H9 (cell line): ENCODE measurements at regions not wholly inside any gene's neighbourhood (a gene's known extent, or its start where the extent isn't known, plus 50 kb on each side); places are given as distances from the start of the nearest gene placed in this dataset.

Experiments
- DNase-seq: peaks from one replicate; pipeline ENCODE4 v3.0.0-alpha.2; 2017
- H2AFZ ChIP-seq: one replicate; pipeline ENCODE4 v1.6.1; 2013; ENCODE audit warnings: mild to moderate bottlenecking, low read length, control low read depth, moderate library complexity
- H2AK5ac ChIP-seq: 2 replicates; pipeline ENCODE4 v1.6.1; 2013; ENCODE audit warnings: low read length, control low read depth, mixed read lengths; ENCODE audit not compliant: insufficient read length
- H2BK120ac ChIP-seq: one replicate; pipeline ENCODE4 v1.6.1; 2013; ENCODE audit warnings: low read depth, mild to moderate bottlenecking, low read length, control low read depth, inconsistent platforms; ENCODE audit not compliant: poor library complexity, severe bottlenecking
- H2BK12ac ChIP-seq: 2 replicates; pipeline ENCODE4 v1.6.1; 2013; ENCODE audit warnings: low read length, control low read depth, mixed read lengths, low read depth; ENCODE audit not compliant: insufficient read length
- H2BK15ac ChIP-seq: 2 replicates; pipeline ENCODE4 v1.6.1; 2013; ENCODE audit warnings: low read depth, low read length, control low read depth
- H2BK20ac ChIP-seq: one replicate; pipeline ENCODE4 v1.6.1; 2013; ENCODE audit warnings: low read depth, mild to moderate bottlenecking, low read length, control low read depth, inconsistent platforms; ENCODE audit not compliant: poor library complexity, severe bottlenecking
- H2BK5ac ChIP-seq: 2 replicates; pipeline ENCODE4 v1.6.1; 2013; ENCODE audit warnings: low read length, control low read depth, mixed read lengths; ENCODE audit not compliant: insufficient read length
- H3K14ac ChIP-seq: 2 replicates; pipeline ENCODE4 v1.6.1; 2013; ENCODE audit warnings: low read length, control low read depth; ENCODE audit not compliant: insufficient read depth
- H3K18ac ChIP-seq: 2 replicates; pipeline ENCODE4 v1.6.1; 2013; ENCODE audit warnings: low read depth, mild to moderate bottlenecking, mixed read lengths, low read length, control low read depth; ENCODE audit not compliant: insufficient read length
- H3K23ac ChIP-seq: 2 replicates; pipeline ENCODE4 v1.6.1; 2013; ENCODE audit warnings: low read length, control low read depth, mixed read lengths, low read depth; ENCODE audit not compliant: insufficient read length
- H3K23me2 ChIP-seq: 2 replicates; pipeline ENCODE4 v1.6.1; 2013; ENCODE audit warnings: low read depth, mild to moderate bottlenecking, mixed read lengths, low read length, control low read depth; ENCODE audit not compliant: insufficient read length, poor library complexity, severe bottlenecking
- H3K27ac ChIP-seq: 2 replicates; pipeline ENCODE4 v1.5.1; 2013; ENCODE audit warnings: low read length, control low read depth, mixed read lengths, low read depth; ENCODE audit not compliant: insufficient read length
- H3K27me3 ChIP-seq: 2 replicates; pipeline ENCODE4 v1.6.1; 2013; ENCODE audit warnings: low read length, control low read depth, inconsistent platforms; ENCODE audit not compliant: insufficient read depth
- H3K4ac ChIP-seq: 2 replicates; pipeline ENCODE4 v1.6.1; 2013; ENCODE audit warnings: low read depth, mild to moderate bottlenecking, control low read depth, inconsistent platforms, low read length, moderate library complexity
- H3K4me1 ChIP-seq: 2 replicates; pipeline ENCODE4 v1.6.1; 2013; ENCODE audit warnings: low read length, control low read depth, inconsistent platforms; ENCODE audit not compliant: insufficient read depth
- H3K4me2 ChIP-seq: 2 replicates; pipeline ENCODE4 v1.6.1; 2013; ENCODE audit warnings: low read length, control low read depth, mixed read lengths; ENCODE audit not compliant: insufficient read length, insufficient read depth
- H3K56ac ChIP-seq: 2 replicates; pipeline ENCODE4 v1.6.1; 2013; ENCODE audit warnings: low read depth, mild to moderate bottlenecking, mixed read lengths, low read length, control low read depth; ENCODE audit not compliant: insufficient read length
- H3K79me1 ChIP-seq: 2 replicates; pipeline ENCODE4 v1.6.1; 2013; ENCODE audit warnings: low read depth, mild to moderate bottlenecking, moderate library complexity, low read length, control low read depth, inconsistent platforms; ENCODE audit not compliant: insufficient read depth, poor library complexity, severe bottlenecking
- H3K79me2 ChIP-seq: 2 replicates; pipeline ENCODE4 v1.6.1; 2013; ENCODE audit warnings: low read length, control low read depth, inconsistent platforms; ENCODE audit not compliant: insufficient read depth
- H3K9ac ChIP-seq: 2 replicates; pipeline ENCODE4 v1.6.1; 2013; ENCODE audit warnings: low read length, control low read depth, mixed read lengths; ENCODE audit not compliant: insufficient read length; ENCODE audit errors: extremely low read depth
- H3K9me3 ChIP-seq: one replicate; pipeline ENCODE4 v1.6.1; 2013; ENCODE audit warnings: low read depth, low read length, inconsistent platforms; ENCODE audit not compliant: control insufficient read depth
- H3T11ph ChIP-seq: one replicate; pipeline ENCODE4 v1.6.1; 2013; ENCODE audit warnings: mild to moderate bottlenecking, low read length, control low read depth, inconsistent platforms
- H4K20me1 ChIP-seq: one replicate; pipeline ENCODE4 v1.6.1; 2013; ENCODE audit not compliant: control insufficient read depth, insufficient read length, insufficient read depth
- H4K5ac ChIP-seq: 2 replicates; pipeline ENCODE4 v1.6.1; 2013; ENCODE audit warnings: low read depth, mild to moderate bottlenecking, mixed read lengths, low read length, control low read depth; ENCODE audit not compliant: insufficient read length
- H4K8ac ChIP-seq: replicated peaks from 2 replicates; pipeline ENCODE4 v1.6.1; 2013; ENCODE audit warnings: low read length, control low read depth, mixed read lengths, low read depth; ENCODE audit not compliant: insufficient read length
- H4K91ac ChIP-seq: 2 replicates; pipeline ENCODE4 v1.6.1; 2013; ENCODE audit warnings: low read depth, mild to moderate bottlenecking, moderate library complexity, mixed read lengths, low read length, control low read depth; ENCODE audit not compliant: insufficient read length
- H3K27ac Mint-ChIP-seq, 3 experiments: 2 replicates in 2 of 3; 3 replicates in 1 of 3; pipeline ENCODE4 v1.8.0; 2020 to 2021; ENCODE audit warnings: mixed read lengths in 3 of 3, mild to moderate bottlenecking in 1 of 3, moderate library complexity in 1 of 3
- H3K27me3 Mint-ChIP-seq: 2 replicates; pipeline ENCODE4 v1.8.0; 2021; ENCODE audit warnings: low read depth, mild to moderate bottlenecking, moderate library complexity, mixed read lengths
- H3K36me3 Mint-ChIP-seq, 3 experiments: 2 replicates in 2 of 3; 3 replicates in 1 of 3; pipeline ENCODE4 v1.8.0; 2020 to 2021; ENCODE audit warnings: low read depth in 3 of 3, mixed read lengths in 3 of 3; ENCODE audit not compliant: insufficient read depth in 1 of 3
- H3K4me1 Mint-ChIP-seq, 2 experiments: 2 replicates each; pipeline ENCODE4 v1.8.0; 2020; ENCODE audit warnings: mixed read lengths in 2 of 2
- H3K4me3 Mint-ChIP-seq, 2 experiments: 2 replicates in 1 of 2; 3 replicates in 1 of 2; pipeline ENCODE4 v1.8.0; 2020 to 2021; ENCODE audit warnings: mild to moderate bottlenecking in 2 of 2, mixed read lengths in 2 of 2, moderate library complexity in 1 of 2
- H3K9me3 Mint-ChIP-seq, 2 experiments: 2 replicates in 1 of 2; 3 replicates in 1 of 2; pipeline ENCODE4 v1.8.0; 2020; ENCODE audit warnings: mild to moderate bottlenecking in 2 of 2, mixed read lengths in 2 of 2, moderate library complexity in 1 of 2
- WGBS: extraction: QIAGEN DNeasy Blood & Tissue Kit; methylation state at CpG from one replicate; pipeline ENCODE4 v1.1.7; 2013; ENCODE audit warnings: missing lambda C conversion rate, low lambda C conversion rate, mixed read lengths; ENCODE audit not compliant: insufficient read length; ENCODE audit errors: extremely low coverage; 5-methylcytosine and 5-hydroxymethylcytosine counted together
- TF ChIP-seq, protein P1 (sequence below): fragments of 200-600 bp; sonication (generic); conservative IDR thresholded peaks from 3 replicates; pipeline ENCODE4 v1.8.0; 2021; ENCODE audit warnings: antibody characterized with exemption, mild to moderate bottlenecking

DNA sequence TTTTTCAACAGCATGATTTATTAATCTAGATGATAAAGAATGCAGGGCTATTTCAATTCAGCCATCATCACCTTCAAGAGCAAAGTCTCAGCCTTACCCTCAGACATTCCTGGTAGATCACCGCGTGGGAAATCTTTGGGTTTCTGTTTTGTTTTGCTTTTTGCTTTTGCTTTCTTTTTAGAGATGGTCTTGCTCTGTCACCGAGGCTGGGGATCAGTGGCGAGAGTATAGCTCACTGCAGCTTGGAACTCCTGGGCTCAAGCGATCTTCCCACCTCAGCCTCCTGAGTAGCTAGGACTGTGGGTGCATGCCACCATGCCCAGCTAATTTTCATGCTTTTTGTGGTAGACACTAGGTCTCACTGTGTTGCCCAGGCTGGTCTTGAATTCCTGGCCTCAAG is 289.7 kb downstream of the AJAP1 start:
- Histone ChIP-seq H3K23ac (no peak overlapping the region), H3K56ac (no peak overlapping the region), H4K20me1 (no peaks in the 10 kb centered on the region), H2AFZ (no peak overlapping the region), H2BK12ac (no peak overlapping the region), H2BK120ac (no peak overlapping the region), H2BK5ac (no peak overlapping the region), H3K4ac (no peak overlapping the region), H3K23me2 (no peaks in the 10 kb centered on the region), H2BK20ac (no peak overlapping the region), H3K79me2 (no peaks in the 10 kb centered on the region), H3K79me1 (no peaks in the 10 kb centered on the region), H3K27me3 (no peaks in the 10 kb centered on the region), H3K9ac (no peak overlapping the region), H3T11ph (no peak overlapping the region), H4K5ac (no peak overlapping the region), H3K14ac (no peak overlapping the region), H4K91ac (no peak overlapping the region), H2BK15ac (no peak overlapping the region), H2AK5ac (no peak overlapping the region), H3K9me3 (no peaks in the 10 kb centered on the region), H3K27ac (no peak overlapping the region), H4K8ac (no peak overlapping the region), H3K4me1 (no peaks in the 10 kb centered on the region), H3K4me2 (no peak overlapping the region), H3K18ac (no peak overlapping the region)
- Mint-ChIP-seq H3K36me3 (peaks cover 0 to 6% (median 2%) of the 10 kb centered on the region in 3 experiments; a peak in 4 of 7 replicates), H3K4me3 (no peak overlapping the region), H3K27ac (no peak overlapping the region), H3K9me3 (peaks cover 11 to 12% of the 10 kb centered on the region in 2 experiments; a peak in 4 of 5 replicates), H3K27me3 (peaks cover 7% of the 10 kb centered on the region), H3K4me1 (no peaks in the 10 kb centered on the region)
- WGBS: no CpG with 5 or more reads among the region's 5 CpGs
- DNase-seq: no peak
- TF ChIP-seq, protein P1, sequence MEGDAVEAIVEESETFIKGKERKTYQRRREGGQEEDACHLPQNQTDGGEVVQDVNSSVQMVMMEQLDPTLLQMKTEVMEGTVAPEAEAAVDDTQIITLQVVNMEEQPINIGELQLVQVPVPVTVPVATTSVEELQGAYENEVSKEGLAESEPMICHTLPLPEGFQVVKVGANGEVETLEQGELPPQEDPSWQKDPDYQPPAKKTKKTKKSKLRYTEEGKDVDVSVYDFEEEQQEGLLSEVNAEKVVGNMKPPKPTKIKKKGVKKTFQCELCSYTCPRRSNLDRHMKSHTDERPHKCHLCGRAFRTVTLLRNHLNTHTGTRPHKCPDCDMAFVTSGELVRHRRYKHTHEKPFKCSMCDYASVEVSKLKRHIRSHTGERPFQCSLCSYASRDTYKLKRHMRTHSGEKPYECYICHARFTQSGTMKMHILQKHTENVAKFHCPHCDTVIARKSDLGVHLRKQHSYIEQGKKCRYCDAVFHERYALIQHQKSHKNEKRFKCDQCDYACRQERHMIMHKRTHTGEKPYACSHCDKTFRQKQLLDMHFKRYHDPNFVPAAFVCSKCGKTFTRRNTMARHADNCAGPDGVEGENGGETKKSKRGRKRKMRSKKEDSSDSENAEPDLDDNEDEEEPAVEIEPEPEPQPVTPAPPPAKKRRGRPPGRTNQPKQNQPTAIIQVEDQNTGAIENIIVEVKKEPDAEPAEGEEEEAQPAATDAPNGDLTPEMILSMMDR: no peak
